T follicular helper cell (primary cell): ENCODE measurements at regions not wholly inside any gene's neighbourhood (a gene's known extent, or its start where the extent isn't known, plus 50 kb on each side); places are given as distances from the start of the nearest gene placed in this dataset.

ENCODE experiments used
- DNase-seq: peaks from one replicate; pipeline ENCODE4 v3.0.0-alpha.2; 2020; ENCODE audit warnings: low read depth

DNA sequence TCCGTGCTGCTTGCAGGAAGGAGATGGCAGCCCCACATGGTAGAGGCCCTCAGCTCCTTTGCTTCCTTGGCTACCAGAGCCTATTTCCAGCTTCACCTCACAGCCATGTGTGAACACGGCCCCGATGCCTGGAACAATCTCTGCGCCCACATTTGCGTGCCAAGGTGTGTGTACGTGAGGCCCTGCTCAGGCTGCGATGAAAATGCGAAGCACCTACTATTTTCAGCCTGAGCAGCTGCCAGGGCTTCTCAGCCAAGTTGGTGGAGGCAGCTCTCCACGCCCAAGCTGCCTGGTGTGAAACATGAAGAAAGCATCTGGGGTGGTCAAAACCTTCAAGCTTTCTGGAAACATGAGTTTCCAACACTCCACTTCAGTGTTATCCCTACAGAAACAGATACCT lies 177.8 kb upstream of the EGLN3 start:
- DNase-seq: no peak

DNA sequence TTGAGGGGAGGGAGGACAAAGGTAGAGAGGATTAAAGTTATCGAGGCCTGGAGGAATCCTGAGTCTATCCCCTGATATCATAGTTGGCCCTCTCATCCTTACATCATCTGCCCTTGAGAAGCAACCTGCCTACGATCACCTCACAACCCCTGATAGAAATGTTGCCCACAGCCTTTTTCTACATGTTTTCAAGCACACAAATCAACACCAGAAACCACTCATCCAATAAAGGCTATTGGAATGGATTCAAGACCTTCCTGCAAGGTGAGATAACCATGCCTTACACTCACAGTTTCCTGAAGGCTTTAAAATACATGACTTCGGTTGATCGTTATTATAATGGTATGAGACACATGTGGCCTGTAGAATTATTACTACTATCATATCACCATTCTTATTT lies 175.7 kb upstream of the EGLN3 start:
- no peak for DNase-seq

DNA sequence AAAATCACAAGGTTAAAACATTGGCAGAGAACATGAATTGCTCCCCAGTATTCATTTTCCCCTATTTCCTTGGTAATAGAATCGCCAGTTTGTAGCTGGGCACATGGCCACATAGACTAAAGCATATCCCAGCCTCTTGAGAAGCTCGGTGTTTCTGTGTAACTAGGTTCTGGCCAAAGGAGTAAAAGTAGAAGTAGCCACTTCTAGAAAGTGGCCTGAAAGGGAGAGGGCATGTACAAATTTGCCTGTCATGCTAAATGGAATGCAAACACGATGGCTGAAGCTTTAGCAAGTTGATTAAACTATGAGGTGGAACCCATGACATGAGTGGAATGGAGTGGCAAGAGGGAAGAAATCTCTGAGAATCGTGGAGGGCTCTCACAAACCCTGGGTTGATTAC lies 173.7 kb upstream of the EGLN3 start:
- no peak for DNase-seq

DNA sequence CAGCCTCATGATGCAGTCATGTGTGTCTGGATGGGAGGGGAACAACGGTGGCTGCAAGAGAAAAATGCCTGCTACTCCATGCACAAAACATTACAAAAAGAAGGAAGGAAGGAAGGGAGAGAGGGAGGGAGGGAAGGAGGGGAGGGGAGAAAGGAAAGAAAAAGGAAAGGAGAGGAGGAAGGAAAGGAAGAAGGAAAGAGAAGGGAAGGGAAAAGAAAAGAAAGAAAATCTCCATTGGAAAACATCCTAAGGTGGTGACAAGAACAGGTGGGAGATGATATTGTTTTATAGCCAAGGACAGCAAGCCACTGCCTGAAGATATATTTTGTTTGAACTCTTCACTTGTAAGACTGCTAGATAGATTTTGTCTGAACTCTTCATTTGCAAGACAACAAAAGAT lies 171.8 kb upstream of the EGLN3 start:
- DNase-seq: no peak

- DNase-seq: no peak
These were observed 171.2 kb upstream of the EGLN3 start for GRCh38 chr14:34122081-34122480.

GRCh38 chr14:34120185-34120977 lies 169.5 kb upstream of the EGLN3 start:
- no peak for DNase-seq

- DNase-seq: no peak
These were observed 168.4 kb upstream of the EGLN3 start for GRCh38 chr14:34119107-34119858.

DNA sequence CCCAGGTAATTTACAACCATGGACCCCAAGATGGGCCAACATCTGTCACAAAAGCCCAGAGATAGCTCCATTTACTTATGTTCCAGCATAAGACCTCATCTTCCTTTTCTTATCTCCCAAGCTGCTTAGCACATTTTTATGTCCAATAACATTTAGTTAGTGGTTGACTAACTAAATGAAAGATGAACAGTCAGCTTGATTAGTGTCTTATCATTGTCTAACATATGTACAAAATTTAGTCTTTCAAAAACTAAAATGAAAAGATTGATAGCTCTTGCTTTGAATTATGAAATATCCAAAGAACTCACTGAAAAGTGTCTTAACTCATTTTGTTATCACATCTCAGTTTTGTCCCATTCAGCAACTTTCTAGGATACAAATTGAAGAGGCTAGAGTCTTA lies 163.1 kb upstream of the EGLN3 start:
- no peak for DNase-seq

DNA sequence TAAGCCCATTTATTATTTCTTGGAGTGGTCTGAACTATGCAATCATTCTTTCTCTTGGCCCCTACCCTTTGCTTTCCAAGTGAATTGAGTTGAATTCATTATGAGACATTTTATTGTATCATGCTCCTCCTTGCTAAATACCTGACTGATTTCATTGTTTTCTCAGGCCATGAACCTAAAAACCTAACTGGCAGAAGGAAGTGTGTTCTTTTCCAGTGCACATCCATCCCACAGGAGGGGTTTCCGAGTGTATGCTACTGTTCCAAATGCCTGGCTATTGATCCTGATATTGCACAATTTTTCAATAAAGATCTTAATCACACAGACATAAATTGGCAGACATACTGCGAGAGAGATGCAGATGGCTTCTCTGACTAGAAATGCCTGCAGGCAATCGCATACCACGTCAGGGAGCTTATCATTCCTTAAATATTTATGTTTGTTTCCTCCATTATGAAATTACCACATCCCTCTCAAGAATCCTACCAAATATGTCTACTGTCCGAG lies 162.2 kb upstream of the EGLN3 start:
- no peak for DNase-seq

DNA sequence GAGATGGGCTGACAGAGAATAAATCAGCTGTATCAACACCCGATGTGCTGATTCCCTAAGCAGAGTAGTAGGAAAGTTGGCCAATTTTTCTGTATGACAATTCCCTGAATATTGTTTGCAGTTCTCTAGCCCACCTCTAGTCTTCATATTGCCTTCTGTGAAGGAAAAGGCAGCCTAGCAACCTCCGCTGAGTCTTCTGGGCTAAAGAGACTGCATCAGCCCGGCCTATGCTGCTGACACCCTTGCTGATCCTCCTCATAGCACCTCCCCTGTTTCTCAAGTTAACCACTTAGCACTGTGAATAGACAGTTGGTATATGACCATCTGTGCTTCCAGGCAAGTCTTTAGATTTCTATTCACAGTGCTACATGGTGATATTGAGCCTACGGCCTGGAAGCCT lies 161.1 kb upstream of the EGLN3 start:
- no peak for DNase-seq

- no peak for DNase-seq
These were observed 160.6 kb upstream of the EGLN3 start for GRCh38 chr14:34111505-34111904.

- DNase-seq: no peak
These were observed 159.7 kb upstream of the EGLN3 start for GRCh38 chr14:34110531-34110930.

DNA sequence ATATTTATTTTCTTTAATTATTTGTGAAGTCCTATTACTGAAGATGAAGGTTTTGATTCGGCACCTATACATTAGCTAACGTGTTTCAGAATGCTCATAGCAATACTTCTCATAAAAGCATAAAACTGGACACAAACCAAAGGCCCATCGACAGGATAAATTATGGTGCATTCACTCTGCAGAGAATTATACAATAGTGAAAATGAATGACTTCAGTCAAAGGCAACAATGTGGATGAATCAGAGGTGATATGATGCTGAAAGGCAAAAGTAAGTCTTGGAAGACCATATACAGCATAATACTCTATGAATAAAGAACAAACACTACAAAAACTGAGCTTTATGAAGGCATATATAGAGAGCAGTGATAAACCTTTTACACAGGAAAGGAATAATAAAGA lies 156.6 kb upstream of the EGLN3 start:
- DNase-seq: no peak

GRCh38 chr14:34106310-34106709 lies 155.4 kb upstream of the EGLN3 start:
- DNase-seq: no peak

DNA sequence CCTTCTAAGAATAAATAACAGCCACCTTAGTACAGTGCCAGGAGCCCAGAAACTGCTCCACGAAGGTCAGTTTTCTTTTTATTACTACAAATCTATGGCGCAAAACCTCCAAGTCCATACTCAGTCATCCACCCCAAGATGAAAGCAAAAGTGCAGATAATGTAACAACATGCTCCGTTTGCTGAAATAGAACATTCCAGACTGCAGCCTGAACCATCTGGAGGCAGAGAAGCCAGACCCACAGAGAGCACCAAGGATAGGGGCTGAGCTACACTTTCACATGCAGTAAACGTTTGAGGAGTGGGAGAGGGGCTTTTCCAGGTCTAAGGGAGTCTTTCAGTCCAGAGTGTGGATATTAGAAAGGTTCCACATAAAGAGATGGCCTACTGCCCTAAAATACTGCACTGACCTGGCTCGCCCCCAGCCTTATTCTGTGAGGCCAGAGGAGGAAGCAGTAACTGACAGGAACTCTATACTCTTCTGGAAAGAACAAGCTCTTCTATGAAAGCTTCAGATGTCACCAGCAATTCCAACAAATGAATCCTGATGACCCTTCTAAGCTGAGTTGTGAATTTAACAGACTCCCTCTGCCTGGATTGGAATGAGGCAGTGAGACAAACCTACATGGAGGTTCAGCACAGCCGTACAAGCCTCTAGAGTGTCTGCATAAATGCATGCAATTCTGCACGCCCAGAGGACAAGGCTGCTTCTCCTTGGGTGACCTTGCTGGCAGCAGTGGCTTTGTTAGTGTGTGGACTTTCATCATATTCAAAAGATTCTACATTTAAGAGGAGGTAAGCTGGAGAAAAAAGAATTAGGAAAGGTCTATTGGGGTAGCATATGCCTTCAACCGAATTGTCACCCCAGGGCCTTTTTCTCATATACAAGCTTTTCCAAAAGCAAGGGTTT lies 153.9 kb upstream of the EGLN3 start:
- no peak for DNase-seq

GRCh38 chr14:34103176-34103575 lies 152.3 kb upstream of the EGLN3 start:
- DNase-seq: no peak

DNA sequence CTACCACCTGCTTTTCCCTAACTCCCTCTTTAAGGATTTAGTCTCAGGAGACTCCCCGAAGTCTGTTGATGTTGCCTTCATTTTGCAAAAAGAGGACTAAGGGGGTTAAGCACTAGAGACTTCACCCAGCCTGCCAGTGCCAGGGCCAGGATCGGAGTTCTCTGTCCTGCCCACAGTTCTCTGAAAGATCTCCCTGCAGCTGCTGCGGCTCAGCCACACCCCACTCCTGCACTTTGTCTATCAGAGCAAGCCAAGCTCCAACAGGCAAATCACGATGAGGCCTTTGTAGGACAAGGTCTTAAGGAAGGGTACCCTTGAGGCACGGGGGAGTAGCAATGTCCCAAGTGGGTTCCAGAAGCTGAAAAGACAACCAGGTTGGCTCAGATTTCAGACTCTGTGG lies 148.8 kb upstream of the EGLN3 start:
- no peak for DNase-seq

DNA sequence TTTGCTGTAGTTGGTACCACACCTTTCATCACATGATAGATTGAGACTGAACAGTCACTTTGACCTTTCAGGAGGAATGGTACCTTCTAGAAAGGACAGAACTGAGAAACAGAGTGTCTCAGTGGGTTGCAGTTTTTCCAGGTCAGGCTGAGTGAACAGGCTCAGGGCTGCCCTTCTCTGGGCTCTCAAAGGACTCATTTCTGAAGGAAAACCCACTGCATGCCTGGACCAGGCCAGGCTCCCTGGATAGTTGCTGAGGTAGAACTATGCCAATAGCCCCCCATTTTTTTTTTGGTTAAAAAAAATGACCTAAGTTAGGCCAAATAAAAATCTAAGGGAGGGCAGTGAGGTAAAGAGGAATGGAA lies 148.1 kb upstream of the EGLN3 start:
- DNase-seq: no peak

DNA sequence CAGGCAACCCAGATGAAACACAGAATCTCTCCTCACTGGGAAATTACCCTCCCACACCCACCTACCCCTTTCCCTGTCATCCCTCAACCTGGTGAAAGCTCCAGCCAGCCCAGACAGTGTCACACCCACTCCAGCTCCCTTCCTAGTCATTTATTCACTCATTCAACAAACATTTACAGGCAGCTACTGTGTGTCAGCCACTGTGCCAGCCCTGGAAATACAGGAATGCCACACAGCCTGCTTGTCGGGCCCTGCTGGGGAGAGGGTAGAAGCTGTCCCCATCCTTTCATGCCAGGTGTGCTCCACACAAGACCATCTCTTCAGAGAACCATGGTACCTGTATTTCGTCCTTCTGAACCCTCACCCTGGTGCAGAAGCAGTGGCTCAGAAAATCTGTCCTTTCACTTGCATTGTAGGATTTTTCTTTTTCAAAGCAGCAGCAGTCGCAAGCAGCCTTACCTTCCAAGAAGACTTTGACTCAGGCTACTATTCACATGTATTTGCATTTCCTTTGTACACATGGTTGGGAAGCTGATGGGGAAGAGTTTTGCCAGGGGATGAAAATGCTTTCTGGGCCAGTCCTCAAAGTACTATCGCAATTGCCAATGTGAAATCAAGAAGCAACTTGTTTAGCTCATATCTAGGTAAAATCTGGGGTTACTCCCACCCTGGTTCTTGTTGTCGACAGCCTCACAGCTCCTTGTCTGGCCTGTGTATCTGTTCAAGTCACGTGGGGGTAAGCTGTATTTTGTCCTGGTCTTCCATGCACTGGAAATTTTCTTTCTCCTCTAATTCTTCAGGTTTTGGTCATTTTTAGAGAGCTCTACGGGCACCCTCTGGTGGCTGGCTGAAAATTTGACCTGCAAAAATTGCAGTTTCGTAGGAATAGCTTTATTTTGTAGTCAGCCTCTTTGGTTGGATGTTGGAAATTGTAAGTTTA lies 147.4 kb upstream of the EGLN3 start:
- DNase-seq: no peak

DNA sequence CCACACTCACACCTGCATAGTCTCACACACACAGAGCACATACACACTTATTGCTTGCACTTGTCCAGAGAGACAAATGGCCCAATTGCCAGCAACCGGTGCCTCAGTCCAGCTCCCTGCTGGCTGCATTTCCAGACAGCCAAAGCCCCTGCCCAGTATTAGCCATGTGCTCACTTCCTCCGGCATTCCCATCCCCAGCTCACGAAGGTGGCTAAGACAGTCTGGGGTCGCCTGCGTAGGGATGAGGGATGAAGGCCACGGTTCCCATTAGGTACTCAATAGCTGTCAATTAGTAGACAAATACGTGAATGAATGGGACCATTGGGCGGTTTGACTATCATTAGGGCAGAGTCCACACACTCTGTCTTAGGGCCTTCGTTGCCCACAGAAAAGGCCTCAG lies 146.8 kb upstream of the EGLN3 start:
- no peak for DNase-seq

- no peak for DNase-seq
These were observed 143.5 kb upstream of the EGLN3 start for GRCh38 chr14:34094384-34094783.
